Progenitor cell of endocrine pancreas (in vitro differentiated cells): ENCODE measurements at regions not wholly inside any gene's neighbourhood (a gene's known extent, or its start where the extent isn't known, plus 50 kb on each side); places are given as distances from the start of the nearest gene placed in this dataset.

ENCODE experiments used
- DNase-seq: peaks from one replicate; pipeline ENCODE4 v3.0.0; 2021; ENCODE audit warnings: low spot score; ENCODE audit not compliant: unreplicated experiment
- H3K27ac Mint-ChIP-seq: 2 replicates; pipeline ENCODE4 v1.8.0; 2021; ENCODE audit warnings: mild to moderate bottlenecking, moderate library complexity, mixed read lengths
- H3K27me3 Mint-ChIP-seq: 2 replicates; pipeline ENCODE4 v1.8.0; 2021; ENCODE audit warnings: mixed read lengths
- H3K36me3 Mint-ChIP-seq: 2 replicates; pipeline ENCODE4 v1.8.0; 2022; ENCODE audit warnings: mixed read lengths; ENCODE audit not compliant: insufficient read depth
- H3K4me1 Mint-ChIP-seq: 2 replicates; pipeline ENCODE4 v1.8.0; 2021; ENCODE audit warnings: low read depth, mixed read lengths
- H3K4me3 Mint-ChIP-seq: 2 replicates; pipeline ENCODE4 v1.8.0; 2021; ENCODE audit warnings: low read depth, mild to moderate bottlenecking, moderate library complexity, mixed read lengths
- H3K9me3 Mint-ChIP-seq: 2 replicates; pipeline ENCODE4 v1.8.0; 2021; ENCODE audit warnings: low read depth, mixed read lengths
- TF ChIP-seq, protein P1 (sequence below): fragments of 200-600 bp; sonication (generic); IDR thresholded peaks from one replicate; pipeline ENCODE4 v1.5.0; 2021; ENCODE audit warnings: antibody characterized with exemption, mild to moderate bottlenecking; ENCODE audit not compliant: unreplicated experiment

DNA sequence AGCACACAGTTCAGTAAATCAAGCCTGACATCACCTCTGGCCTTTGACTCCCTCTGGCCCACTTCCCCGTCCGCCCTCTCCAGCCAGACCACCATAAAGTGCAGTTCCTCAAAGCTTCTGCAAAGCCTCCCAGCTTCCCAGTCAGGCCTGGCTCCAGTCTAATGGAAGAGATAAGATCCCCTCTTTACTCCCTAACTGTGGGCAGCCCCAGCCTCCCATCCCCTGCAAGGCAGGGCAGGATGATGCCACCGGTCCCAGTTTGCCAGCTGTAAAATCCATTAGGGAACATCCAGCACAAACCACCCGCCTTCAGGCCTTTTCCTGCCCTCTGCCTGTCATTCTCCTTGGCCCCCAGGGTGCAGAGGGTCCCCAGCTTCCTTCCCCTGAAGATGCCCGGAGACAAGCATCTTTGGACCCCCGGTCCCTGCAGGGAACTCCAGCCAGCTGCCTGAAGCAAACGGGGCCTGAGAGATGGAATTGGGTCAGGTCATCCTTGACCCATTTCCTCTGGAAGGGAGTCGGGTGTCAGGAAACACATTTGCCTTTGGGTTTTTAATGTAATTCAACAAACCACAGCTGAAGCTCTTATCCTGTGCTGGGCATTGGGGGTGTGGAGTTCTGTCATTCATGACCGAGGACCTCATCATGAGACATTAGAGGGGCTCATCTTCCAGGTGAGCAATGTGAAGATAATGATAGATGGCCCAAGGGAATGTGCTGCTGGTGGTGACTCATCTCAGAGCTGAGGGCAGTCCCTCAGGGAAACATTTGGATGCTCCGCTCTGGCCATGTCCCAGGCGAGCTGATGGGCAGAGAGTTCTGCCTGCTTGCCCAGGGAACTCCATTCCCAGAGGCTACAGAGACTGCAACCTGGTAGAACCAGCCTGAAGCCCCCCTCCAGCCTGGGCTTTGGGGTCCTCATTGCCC lies 93.8 kb upstream of the CLMN start:
- no peak for DNase-seq
- Mint-ChIP-seq H3K9me3 (no peaks in the 10 kb centered on the region), H3K27me3 (peaks cover 34% of the 10 kb centered on the region), H3K27ac (no peak overlapping the region), H3K4me3 (no peak overlapping the region), H3K4me1 (no peaks in the 10 kb centered on the region), H3K36me3 (no peaks in the 10 kb centered on the region)
- TF ChIP-seq, protein P1, sequence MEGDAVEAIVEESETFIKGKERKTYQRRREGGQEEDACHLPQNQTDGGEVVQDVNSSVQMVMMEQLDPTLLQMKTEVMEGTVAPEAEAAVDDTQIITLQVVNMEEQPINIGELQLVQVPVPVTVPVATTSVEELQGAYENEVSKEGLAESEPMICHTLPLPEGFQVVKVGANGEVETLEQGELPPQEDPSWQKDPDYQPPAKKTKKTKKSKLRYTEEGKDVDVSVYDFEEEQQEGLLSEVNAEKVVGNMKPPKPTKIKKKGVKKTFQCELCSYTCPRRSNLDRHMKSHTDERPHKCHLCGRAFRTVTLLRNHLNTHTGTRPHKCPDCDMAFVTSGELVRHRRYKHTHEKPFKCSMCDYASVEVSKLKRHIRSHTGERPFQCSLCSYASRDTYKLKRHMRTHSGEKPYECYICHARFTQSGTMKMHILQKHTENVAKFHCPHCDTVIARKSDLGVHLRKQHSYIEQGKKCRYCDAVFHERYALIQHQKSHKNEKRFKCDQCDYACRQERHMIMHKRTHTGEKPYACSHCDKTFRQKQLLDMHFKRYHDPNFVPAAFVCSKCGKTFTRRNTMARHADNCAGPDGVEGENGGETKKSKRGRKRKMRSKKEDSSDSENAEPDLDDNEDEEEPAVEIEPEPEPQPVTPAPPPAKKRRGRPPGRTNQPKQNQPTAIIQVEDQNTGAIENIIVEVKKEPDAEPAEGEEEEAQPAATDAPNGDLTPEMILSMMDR = no peak

DNA sequence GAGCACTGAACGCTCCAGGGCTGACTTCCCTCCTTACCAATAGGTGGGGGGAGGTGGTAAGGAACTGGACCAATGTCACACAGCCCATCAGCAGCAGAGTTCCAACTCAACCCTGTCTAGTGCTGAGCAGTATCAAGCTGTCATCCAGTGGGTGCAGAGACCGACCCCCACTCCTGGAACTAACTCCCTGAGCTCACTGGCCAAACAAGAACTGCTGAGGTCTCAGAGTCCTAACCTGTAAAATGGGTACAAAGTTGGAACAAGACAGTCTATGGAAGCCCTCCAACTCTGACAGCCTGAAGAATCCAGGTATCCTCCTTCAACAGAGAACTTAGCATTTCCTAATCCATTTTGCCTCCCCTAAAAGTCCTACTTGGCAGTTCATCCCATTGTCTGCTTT lies 91.1 kb upstream of the CLMN start:
- no peak for DNase-seq
- no peaks in the 10 kb centered on the region for H3K9me3 Mint-ChIP-seq
- no peaks in the 10 kb centered on the region for H3K36me3 Mint-ChIP-seq
- H3K4me1 Mint-ChIP-seq = no peaks in the 10 kb centered on the region
- H3K27ac Mint-ChIP-seq = no peak overlapping the region
- H3K4me3 Mint-ChIP-seq = no peak overlapping the region
- peaks cover 37% of the 10 kb centered on the region for H3K27me3 Mint-ChIP-seq
- TF ChIP-seq, protein P1 = no peak

DNA sequence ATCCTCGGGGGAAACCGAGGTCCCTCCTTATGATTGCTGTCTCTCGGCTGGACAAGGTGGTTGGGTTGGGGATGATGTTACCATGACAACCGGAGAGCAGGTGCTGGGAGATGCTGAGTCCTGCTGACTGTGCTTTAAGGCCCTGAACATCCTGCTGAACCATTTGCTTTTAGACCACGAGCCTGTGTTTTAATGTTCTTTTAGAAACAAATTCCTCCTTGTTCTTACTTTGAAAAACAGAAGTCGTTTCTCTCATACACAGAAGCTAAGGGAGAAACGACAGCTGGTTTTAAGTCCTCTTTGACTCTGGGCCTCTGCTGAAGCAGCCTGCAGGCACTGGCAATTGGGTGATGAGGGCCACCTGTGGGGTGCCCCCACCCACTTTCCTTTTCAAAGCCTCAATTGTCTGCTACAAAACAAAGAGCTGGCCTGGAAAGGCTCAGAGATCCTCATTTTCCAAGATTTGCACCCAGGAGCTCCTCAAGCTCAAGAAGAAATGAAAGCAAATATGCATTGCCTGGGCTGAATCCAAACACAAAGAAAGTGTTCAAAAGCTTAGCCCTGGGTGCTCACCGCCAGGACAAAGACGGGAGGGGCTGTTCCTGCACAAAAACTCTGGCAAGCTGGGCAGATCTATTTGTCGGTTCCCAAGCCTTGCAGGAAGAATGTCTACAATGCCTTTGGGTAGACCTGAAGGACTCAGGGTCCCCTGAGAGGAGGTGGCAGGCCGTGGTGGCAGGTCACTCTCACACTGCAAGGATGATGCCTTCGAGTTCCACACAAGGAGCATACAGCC lies 90.0 kb upstream of the CLMN start:
- no peaks in the 10 kb centered on the region for H3K4me1 Mint-ChIP-seq
- TF ChIP-seq, protein P1 = no peak
- no peaks in the 10 kb centered on the region for H3K9me3 Mint-ChIP-seq
- H3K36me3 Mint-ChIP-seq = no peaks in the 10 kb centered on the region
- no peak for DNase-seq
- peaks cover 37% of the 10 kb centered on the region for H3K27me3 Mint-ChIP-seq
- H3K27ac Mint-ChIP-seq = no peak overlapping the region
- H3K4me3 Mint-ChIP-seq = no peak overlapping the region

DNA sequence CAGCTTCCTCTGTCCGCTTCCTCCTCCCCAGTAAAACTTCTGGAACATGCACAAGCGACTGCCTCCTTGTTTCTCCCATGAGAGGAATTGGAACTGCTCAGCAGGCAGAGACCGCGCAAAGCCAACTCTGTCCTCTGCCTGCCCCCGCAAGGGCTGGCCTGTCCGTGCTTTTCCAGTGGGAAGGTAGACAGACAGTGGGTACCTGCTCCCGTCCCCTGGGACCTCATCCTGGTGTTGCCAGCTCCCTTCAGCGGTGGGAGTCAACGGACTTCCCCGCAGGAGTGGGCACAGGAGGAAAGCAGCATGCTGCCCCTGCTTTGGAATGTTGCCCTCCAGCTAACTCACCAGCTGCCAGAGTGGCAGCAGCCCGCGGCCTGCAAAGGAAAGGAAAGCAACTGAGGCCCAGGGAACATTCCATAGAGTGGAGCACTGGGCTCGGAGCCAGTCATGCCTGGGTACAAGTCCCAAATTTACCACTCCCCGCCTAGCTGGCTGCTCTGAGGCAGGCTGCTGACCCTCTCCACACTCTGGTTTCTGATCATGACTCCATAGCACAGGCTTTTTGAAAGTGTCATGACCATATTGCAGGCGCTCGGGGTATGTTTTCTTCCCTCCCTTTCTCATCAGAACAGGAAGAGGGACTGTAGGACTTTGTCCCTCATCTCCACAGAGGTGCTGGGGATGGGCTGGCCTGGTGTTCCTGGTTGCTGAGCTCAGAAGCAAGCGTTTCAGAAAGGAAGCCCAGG lies 89.2 kb upstream of the CLMN start:
- Mint-ChIP-seq H3K27ac (no peak overlapping the region), H3K27me3 (peaks cover 34% of the 10 kb centered on the region), H3K36me3 (no peaks in the 10 kb centered on the region), H3K4me3 (no peak overlapping the region), H3K9me3 (no peaks in the 10 kb centered on the region), H3K4me1 (no peaks in the 10 kb centered on the region)
- TF ChIP-seq, protein P1 = no peak
- no peak for DNase-seq

DNA sequence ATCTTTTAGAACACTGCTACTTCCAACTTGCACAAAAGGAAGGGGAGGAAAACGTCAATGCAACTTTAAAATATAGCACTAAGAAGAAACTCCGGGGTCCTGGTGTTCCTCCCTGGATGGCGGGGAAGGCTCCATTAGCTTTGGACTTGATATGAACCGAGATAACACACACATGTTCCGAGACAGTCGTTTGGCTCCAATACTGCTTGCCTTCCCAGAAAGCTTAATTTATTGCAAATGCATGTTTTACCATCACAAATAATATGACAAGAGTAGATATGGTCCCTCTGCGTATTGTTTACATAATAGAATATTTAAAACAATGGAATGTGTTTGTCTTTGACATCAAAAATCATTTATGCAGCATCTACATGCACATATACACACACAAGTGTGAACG lies 87.6 kb upstream of the CLMN start:
- peaks cover 25% of the 10 kb centered on the region for H3K27me3 Mint-ChIP-seq
- TF ChIP-seq, protein P1 = no peak
- no peak overlapping the region for H3K4me3 Mint-ChIP-seq
- no peaks in the 10 kb centered on the region for H3K36me3 Mint-ChIP-seq
- no peaks in the 10 kb centered on the region for H3K9me3 Mint-ChIP-seq
- no peak for DNase-seq
- H3K4me1 Mint-ChIP-seq = no peaks in the 10 kb centered on the region
- H3K27ac Mint-ChIP-seq = no peak overlapping the region
